ENCODE measurements at regions not wholly inside any gene's neighbourhood (a gene's known extent, or its start where the extent isn't known, plus 50 kb on each side); places are given as distances from the start of the nearest gene placed in this dataset.

DNA sequence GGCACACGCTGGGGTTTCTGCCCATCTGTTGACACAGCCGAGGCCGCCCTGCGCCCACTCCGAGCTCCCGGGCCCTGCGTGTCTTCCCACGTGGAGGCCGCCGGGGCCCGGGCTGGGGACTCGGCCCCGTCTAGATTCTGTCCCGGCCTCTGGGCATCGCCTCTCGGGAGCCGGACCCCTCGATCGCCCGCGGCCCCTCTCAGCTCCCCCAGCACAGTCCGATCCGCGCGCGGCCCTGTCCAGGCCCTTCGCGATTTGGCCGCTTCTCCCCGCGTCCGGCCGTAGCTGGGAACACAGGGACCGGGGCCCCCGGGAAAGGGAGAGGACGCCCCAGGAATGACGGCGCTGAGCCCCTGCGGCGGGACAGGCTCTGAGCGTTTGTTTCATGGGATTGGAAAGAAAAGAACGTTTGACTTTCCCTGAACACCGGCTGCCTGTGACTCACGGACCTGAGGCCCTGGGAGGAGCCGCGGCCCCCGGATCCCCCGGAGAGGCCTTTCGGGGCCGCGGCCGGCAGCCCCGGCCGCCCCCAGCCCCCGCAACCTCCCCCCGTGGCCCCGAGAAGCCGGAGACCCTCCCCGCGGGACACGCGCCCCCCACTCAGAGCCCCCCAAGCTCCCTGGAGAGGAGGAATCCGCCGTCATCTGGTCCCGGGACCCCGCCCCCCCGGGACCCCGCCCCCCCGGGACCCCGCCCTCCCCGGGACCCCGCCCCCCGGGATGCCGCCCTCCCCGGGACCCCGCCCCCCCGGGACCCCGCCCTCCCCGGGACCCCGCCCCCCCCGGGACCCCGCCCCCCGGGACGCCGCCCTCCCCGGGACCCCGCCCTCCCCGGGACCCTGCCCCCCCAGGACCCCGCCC lies 62.7 kb upstream of the CTDP1 start:
- TF ChIP-seq, protein P1, sequence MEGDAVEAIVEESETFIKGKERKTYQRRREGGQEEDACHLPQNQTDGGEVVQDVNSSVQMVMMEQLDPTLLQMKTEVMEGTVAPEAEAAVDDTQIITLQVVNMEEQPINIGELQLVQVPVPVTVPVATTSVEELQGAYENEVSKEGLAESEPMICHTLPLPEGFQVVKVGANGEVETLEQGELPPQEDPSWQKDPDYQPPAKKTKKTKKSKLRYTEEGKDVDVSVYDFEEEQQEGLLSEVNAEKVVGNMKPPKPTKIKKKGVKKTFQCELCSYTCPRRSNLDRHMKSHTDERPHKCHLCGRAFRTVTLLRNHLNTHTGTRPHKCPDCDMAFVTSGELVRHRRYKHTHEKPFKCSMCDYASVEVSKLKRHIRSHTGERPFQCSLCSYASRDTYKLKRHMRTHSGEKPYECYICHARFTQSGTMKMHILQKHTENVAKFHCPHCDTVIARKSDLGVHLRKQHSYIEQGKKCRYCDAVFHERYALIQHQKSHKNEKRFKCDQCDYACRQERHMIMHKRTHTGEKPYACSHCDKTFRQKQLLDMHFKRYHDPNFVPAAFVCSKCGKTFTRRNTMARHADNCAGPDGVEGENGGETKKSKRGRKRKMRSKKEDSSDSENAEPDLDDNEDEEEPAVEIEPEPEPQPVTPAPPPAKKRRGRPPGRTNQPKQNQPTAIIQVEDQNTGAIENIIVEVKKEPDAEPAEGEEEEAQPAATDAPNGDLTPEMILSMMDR (IDR thresholded peaks at IDR 0.05) = no peak
- TF ChIP-seq POLR2A (IDR thresholded peaks at IDR 0.05) = no peak
